OCI-LY1 (cell line): ENCODE measurements at regions not wholly inside any gene's neighbourhood (a gene's known extent, or its start where the extent isn't known, plus 50 kb on each side); places are given as distances from the start of the nearest gene placed in this dataset.

Source experiments
- CTCF ChIP-seq: fragments of 200-600 bp; sonication (generic), shearing (Covaris generic); IDR thresholded peaks from 2 replicates; pipeline ENCODE4 v1.5.1; 2017; ENCODE audit warnings: mild to moderate bottlenecking, antibody characterized with exemption, low read length, moderate library complexity, mixed read lengths
- EZH2 ChIP-seq: fragments of 200-600 bp; sonication (generic), shearing (Covaris generic); IDR thresholded peaks from 2 replicates; pipeline ENCODE4 v1.8.0; 2017; ENCODE audit warnings: borderline replicate concordance, mixed run types, mild to moderate bottlenecking, antibody characterized with exemption, low read length, moderate library complexity, mixed read lengths

- TF ChIP-seq CTCF: no peak
- no peak for TF ChIP-seq EZH2
These were observed 271.4 kb upstream of the SMIM21 start for GRCh38 chr18:75698861-75699260.
